Activated CD4-positive, alpha-beta T cell treated with anti-CD3 and anti-CD28 coated beads, Interleukin-2, Interleukin-4, amounts not matched to agents 100 ng/mL and 50 ng/mL, durations not matched to agents 16 hours and 8 hours (primary cell): ENCODE measurements at regions not wholly inside any gene's neighbourhood (a gene's known extent, or its start where the extent isn't known, plus 50 kb on each side); places are given as distances from the start of the nearest gene placed in this dataset.
"Not testable (repeated sequence)": the region's sequence is repeated elsewhere in the genome, so short reads cannot be mapped to it uniquely, and the experiment has no call there.

ENCODE experiments used
- DNase-seq: peaks from one replicate; pipeline ENCODE4 v3.0.0-alpha.2; 2020; ENCODE audit warnings: low spot score

GRCh38 chr2:207409517-207409916 is 120.2 kb upstream of the CREB1 start:
- DNase-seq, result no peak

- no peak for DNase-seq
These were observed 116.9 kb upstream of the CREB1 start for GRCh38 chr2:207412787-207413310.

- DNase-seq, result no peak
These were observed 116.3 kb upstream of the CREB1 start for GRCh38 chr2:207413376-207413907.

GRCh38 chr2:207416111-207416510 is 113.7 kb upstream of the CREB1 start:
- DNase-seq, result no peak

- DNase-seq, result no peak
These were observed 112.9 kb upstream of the CREB1 start for GRCh38 chr2:207416900-207417299.

- DNase-seq, result no peak
These were observed 112.5 kb upstream of the CREB1 start for GRCh38 chr2:207417301-207417718.

GRCh38 chr2:207418419-207418818 is 111.3 kb upstream of the CREB1 start:
- DNase-seq, result no peak

GRCh38 chr2:207419331-207419730 is 110.4 kb upstream of the CREB1 start:
- DNase-seq, result no peak

GRCh38 chr2:207421671-207422070 is 108.1 kb upstream of the CREB1 start:
- no peak for DNase-seq

GRCh38 chr2:207422380-207422779 is 107.4 kb upstream of the CREB1 start:
- no peak for DNase-seq

GRCh38 chr2:207423886-207424285 is 105.9 kb upstream of the CREB1 start:
- DNase-seq, result peak; percentile 57

GRCh38 chr2:207427986-207428385 is 101.8 kb upstream of the CREB1 start:
- no peak for DNase-seq

- no peak for DNase-seq
These were observed 101.2 kb upstream of the CREB1 start for GRCh38 chr2:207428573-207428972.

- DNase-seq, result no peak
These were observed 97.3 kb upstream of the CREB1 start for GRCh38 chr2:207432453-207432852.

GRCh38 chr2:207434306-207434705 is 95.5 kb upstream of the CREB1 start:
- no peak for DNase-seq

GRCh38 chr2:207434899-207435465 is 94.8 kb upstream of the CREB1 start:
- DNase-seq, result no peak

GRCh38 chr2:207437136-207437523 is 92.6 kb upstream of the CREB1 start:
- no peak for DNase-seq

- DNase-seq, result no peak
These were observed 92.1 kb upstream of the CREB1 start for GRCh38 chr2:207437524-207438143.

GRCh38 chr2:207438414-207439126 is 91.2 kb upstream of the CREB1 start:
- no peak for DNase-seq

- DNase-seq, result not testable (repeated sequence)
These were observed 89.9 kb upstream of the CREB1 start for GRCh38 chr2:207439881-207440280.

- no peak for DNase-seq
These were observed 85.0 kb upstream of the CREB1 start for GRCh38 chr2:207444756-207445155.

GRCh38 chr2:207446653-207447052 is 83.1 kb upstream of the CREB1 start:
- no peak for DNase-seq

GRCh38 chr2:207448006-207448405 is 81.8 kb upstream of the CREB1 start:
- no peak for DNase-seq
